ENCODE measurements at regions not wholly inside any gene's neighbourhood (a gene's known extent, or its start where the extent isn't known, plus 50 kb on each side); places are given as distances from the start of the nearest gene placed in this dataset.

DNA sequence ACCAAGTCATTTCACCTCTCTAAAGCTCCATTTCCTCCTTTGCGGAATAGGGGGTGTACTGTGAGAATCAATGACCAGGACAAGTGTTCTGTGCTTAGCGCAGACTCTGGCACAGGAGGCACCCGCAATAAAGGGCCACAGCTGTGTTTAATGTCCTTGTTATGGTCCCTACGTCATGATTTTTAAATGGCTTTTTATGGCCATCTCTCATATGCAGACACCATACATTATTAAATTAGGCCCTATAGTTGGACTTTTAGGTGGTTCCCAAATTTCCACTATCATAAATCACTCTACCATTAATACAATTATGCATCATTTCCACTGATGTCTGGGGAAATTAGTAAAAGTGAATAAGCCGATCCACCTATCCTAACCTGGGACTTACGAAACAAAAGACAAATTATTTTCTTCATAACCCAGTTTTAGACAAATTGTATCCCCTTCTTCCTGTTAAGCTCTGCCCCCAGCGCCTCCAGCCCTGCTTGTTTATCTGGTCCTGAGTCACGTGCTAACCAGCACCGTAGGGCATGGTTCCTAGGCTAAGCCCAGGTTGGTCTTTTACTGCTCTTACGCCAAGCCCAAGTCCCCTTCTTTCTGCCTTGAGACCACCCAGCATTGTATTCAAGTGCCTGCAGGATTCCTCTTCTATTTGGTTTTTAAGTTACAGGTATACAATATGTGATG, 278.3 kb downstream of the SHQ1 start:
- no peak for TF ChIP-seq CTCF (IDR thresholded peaks at IDR 0.05; ENCODE audit: poor library complexity)
- TF ChIP-seq EZH2 (IDR thresholded peaks at IDR 0.05; ENCODE audit: borderline replicate concordance) = no peak

Data from hepatocyte (in vitro differentiated cells).